ENCODE measurements at regions not wholly inside any gene's neighbourhood (a gene's known extent, or its start where the extent isn't known, plus 50 kb on each side); places are given as distances from the start of the nearest gene placed in this dataset.

- TF ChIP-seq CTCF (conservative IDR thresholded peaks at IDR 0.05 in 1 of 2, IDR thresholded peaks at IDR 0.05 in 1 of 2; ENCODE audit: extremely low read depth in 1 of 2, insufficient read depth in 1 of 2, low read depth in 1 of 2, low read length in 2 of 2) (no peak), EZH2 (IDR thresholded peaks at IDR 0.05; ENCODE audit: borderline replicate concordance, low read length) (no peak)
These were observed 132.0 kb downstream of the IZUMO3 start for GRCh38 chr9:24413651-24414050.

Measured in mammary epithelial cell (primary cell).